ENCODE measurements at regions not wholly inside any gene's neighbourhood (a gene's known extent, or its start where the extent isn't known, plus 50 kb on each side); places are given as distances from the start of the nearest gene placed in this dataset.

DNA sequence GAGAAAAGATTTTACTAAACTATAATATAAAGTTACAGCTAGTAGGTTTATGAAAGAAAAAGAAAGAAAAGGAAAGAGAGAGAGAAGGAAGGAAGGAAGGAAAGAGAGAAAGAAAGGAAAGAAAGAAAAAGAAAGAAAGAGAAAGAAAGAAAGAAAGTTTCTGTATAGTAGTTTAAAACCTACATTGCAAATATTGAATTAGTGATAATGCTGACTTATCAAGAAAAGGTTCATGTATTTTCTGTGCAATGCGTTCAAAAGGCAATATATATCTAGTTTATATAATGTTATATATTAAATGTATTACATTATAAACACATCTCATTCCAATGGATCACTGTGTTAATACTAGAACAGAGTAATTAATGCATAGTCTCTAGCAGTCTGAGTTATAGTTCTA, 648.4 kb downstream of the ZBBX start:
- ChIA-PET POLR2A (no interaction called here), CTCF (no interaction called here)
- H3K27ac ChIP-seq (ENCODE audit: low read depth, low read length), result no peak overlapping the region
- no peaks in the 10 kb centered on the region; the same call in 1 of the 2 replicates for H3K9me3 ChIP-seq (ENCODE audit: control insufficient read depth, insufficient read depth, low read length)
- no peak overlapping the region for H3K4me3 ChIP-seq (ENCODE audit: low read depth, low read length)
- TF ChIP-seq, protein P1, sequence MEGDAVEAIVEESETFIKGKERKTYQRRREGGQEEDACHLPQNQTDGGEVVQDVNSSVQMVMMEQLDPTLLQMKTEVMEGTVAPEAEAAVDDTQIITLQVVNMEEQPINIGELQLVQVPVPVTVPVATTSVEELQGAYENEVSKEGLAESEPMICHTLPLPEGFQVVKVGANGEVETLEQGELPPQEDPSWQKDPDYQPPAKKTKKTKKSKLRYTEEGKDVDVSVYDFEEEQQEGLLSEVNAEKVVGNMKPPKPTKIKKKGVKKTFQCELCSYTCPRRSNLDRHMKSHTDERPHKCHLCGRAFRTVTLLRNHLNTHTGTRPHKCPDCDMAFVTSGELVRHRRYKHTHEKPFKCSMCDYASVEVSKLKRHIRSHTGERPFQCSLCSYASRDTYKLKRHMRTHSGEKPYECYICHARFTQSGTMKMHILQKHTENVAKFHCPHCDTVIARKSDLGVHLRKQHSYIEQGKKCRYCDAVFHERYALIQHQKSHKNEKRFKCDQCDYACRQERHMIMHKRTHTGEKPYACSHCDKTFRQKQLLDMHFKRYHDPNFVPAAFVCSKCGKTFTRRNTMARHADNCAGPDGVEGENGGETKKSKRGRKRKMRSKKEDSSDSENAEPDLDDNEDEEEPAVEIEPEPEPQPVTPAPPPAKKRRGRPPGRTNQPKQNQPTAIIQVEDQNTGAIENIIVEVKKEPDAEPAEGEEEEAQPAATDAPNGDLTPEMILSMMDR (IDR thresholded peaks at IDR 0.05; ENCODE audit: low read depth, low read length), result no peak
- DNase-seq (ENCODE audit: low read depth, low spot score), result no peak
- no peaks in the 10 kb centered on the region for H3K27me3 ChIP-seq (ENCODE audit: control insufficient read depth, insufficient read depth, low read length)

DNA sequence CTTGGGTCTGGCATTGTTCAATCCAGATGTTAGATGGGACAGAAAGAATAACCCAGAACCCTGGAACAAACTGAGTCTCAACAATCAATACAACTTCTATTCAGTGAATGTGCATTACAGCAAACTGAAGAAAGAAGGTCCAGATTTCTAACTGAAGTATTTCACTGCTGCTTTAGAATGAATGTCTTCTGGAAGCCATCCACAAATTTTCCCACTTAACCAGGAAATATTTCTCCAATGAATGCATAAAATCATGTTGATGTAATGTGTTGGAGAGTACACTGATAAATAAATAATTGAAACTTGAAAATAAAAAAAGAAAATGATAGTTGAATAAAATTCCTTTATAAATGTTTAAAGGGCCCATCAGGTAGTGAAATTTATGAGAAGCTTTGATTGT, 658.6 kb downstream of the ZBBX start:
- Histone ChIP-seq H3K4me3 (ENCODE audit: low read depth, low read length) (no peak overlapping the region), H3K27ac (ENCODE audit: low read depth, low read length) (no peak overlapping the region), H3K9me3 (ENCODE audit: control insufficient read depth, insufficient read depth, low read length) (no peaks in the 10 kb centered on the region), H3K27me3 (ENCODE audit: control insufficient read depth, insufficient read depth, low read length) (no peaks in the 10 kb centered on the region)
- POLR2A ChIA-PET, result no interaction called here
- CTCF ChIA-PET, result no interaction called here
- TF ChIP-seq, protein P1 (IDR thresholded peaks at IDR 0.05; ENCODE audit: low read depth, low read length), result no peak
- no peak for DNase-seq (ENCODE audit: low read depth, low spot score)

DNA sequence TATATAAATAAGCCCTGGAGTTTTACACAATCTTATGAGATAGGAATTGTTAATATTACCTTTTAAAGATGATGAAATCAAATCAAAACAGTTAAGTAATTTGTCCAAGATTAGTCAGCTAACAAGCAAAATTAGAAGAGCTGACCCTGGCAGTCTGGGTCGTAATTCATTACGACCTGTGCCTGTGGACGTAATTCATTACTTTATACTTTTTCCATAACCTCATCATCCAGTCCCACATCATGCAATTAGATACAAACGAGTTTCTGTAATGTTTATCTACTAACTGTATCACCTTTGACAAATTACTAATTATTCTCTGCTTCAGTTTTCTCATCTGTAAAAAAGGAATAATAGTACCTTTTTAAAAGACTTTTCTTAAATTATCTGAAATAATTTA, 665.9 kb downstream of the ZBBX start:
- POLR2A ChIA-PET, result no interaction called here
- no peak overlapping the region for H3K27ac ChIP-seq (ENCODE audit: low read depth, low read length)
- CTCF ChIA-PET, result no interaction called here
- DNase-seq (ENCODE audit: low read depth, low spot score), result no peak
- TF ChIP-seq, protein P1 (IDR thresholded peaks at IDR 0.05; ENCODE audit: low read depth, low read length), result no peak
- no peaks in the 10 kb centered on the region for H3K27me3 ChIP-seq (ENCODE audit: control insufficient read depth, insufficient read depth, low read length)
- no peak overlapping the region for H3K4me3 ChIP-seq (ENCODE audit: low read depth, low read length)
- no peaks in the 10 kb centered on the region for H3K9me3 ChIP-seq (ENCODE audit: control insufficient read depth, insufficient read depth, low read length)

DNA sequence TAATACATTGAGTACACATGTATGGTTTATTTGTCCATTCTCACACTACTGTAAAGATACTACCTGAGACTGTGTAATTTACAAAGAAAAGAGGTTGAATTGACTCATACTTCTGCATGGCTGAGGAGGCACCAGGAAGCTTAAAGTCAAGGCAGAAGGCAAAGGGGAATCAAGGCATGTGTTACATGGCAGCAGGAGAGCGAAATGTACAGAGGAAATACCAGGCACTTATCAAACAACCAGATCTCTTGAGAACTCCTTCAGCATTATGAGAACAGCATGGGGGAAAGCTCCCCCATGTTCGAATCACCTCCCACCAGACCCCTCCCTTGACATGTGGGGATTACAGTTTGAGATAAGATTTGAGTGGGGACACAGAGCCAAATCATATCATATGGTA, 666.3 kb downstream of the ZBBX start:
- no peaks in the 10 kb centered on the region for H3K27me3 ChIP-seq (ENCODE audit: control insufficient read depth, insufficient read depth, low read length)
- no peaks in the 10 kb centered on the region for H3K9me3 ChIP-seq (ENCODE audit: control insufficient read depth, insufficient read depth, low read length)
- no peak overlapping the region for H3K4me3 ChIP-seq (ENCODE audit: low read depth, low read length)
- CTCF ChIA-PET, result no interaction called here
- POLR2A ChIA-PET, result no interaction called here
- DNase-seq (ENCODE audit: low read depth, low spot score), result no peak
- TF ChIP-seq, protein P1 (IDR thresholded peaks at IDR 0.05; ENCODE audit: low read depth, low read length), result no peak
- no peak overlapping the region for H3K27ac ChIP-seq (ENCODE audit: low read depth, low read length)

DNA sequence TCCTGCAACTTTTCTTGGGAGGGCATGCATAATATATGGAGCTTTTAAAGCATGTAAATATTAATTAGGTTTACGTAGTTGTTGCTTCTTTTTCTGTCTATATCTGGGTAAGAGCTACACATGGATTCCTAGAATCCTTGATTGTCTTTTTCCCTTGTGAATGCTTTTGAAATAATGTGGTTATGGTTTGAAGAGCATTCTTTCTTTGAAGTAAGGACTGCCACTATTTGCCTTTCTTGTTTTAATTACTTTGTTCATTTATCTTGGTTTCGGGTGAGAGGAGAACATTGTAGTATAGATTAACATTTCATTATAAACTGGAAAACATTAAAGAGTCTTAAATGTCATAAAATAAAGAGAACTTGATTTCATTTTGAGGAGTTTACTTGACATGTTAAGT, 674.0 kb downstream of the ZBBX start:
- no peak for DNase-seq (ENCODE audit: low read depth, low spot score)
- POLR2A ChIA-PET, result no interaction called here
- CTCF ChIA-PET, result no interaction called here
- Histone ChIP-seq H3K27me3 (ENCODE audit: control insufficient read depth, insufficient read depth, low read length) (no peaks in the 10 kb centered on the region), H3K27ac (ENCODE audit: low read depth, low read length) (no peak overlapping the region), H3K9me3 (ENCODE audit: control insufficient read depth, insufficient read depth, low read length) (no peaks in the 10 kb centered on the region), H3K4me3 (ENCODE audit: low read depth, low read length) (no peak overlapping the region)
- TF ChIP-seq, protein P1 (IDR thresholded peaks at IDR 0.05; ENCODE audit: low read depth, low read length), result no peak

All from AG04450 (cell line).